ENCODE measurements at regions not wholly inside any gene's neighbourhood (a gene's known extent, or its start where the extent isn't known, plus 50 kb on each side); places are given as distances from the start of the nearest gene placed in this dataset.
"Not testable (repeated sequence)": the region's sequence is repeated elsewhere in the genome, so short reads cannot be mapped to it uniquely, and the experiment has no call there.

DNA sequence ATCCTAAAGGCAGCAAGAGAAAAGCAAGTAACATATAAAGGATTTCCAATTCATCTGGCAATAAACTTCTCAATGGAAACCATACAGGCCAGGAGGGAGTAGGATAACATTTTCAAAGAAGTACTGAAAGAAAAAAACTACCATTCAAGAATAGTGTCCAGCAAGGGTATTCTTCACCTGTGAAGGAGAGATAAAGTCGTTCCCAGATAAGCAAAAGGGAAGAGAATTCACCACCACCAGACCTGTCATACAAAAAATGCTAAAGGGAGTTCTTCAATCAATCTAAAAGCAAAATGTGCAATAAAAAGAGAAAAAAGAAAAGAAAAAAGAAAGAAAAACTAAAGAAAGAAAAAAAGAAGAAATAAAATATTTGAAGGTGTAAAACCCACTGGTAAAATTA, 228.9 kb upstream of the AMIGO2 start:
- DNase-seq (no peak), ATAC-seq (no peak)
- peaks cover 21% of the 10 kb centered on the region for H3K4me1 ChIP-seq
- WGBS, 2 donors: 35 to 70% methylated on average over 1 of the region's 1 CpG
- no peak overlapping the region for H3K27ac ChIP-seq
- no peak overlapping the region for H3K4me3 ChIP-seq
- no peaks in the 10 kb centered on the region for H3K9me3 ChIP-seq
- TF ChIP-seq POLR2A (IDR thresholded peaks at IDR 0.05): no peak
- TF ChIP-seq, protein P1, sequence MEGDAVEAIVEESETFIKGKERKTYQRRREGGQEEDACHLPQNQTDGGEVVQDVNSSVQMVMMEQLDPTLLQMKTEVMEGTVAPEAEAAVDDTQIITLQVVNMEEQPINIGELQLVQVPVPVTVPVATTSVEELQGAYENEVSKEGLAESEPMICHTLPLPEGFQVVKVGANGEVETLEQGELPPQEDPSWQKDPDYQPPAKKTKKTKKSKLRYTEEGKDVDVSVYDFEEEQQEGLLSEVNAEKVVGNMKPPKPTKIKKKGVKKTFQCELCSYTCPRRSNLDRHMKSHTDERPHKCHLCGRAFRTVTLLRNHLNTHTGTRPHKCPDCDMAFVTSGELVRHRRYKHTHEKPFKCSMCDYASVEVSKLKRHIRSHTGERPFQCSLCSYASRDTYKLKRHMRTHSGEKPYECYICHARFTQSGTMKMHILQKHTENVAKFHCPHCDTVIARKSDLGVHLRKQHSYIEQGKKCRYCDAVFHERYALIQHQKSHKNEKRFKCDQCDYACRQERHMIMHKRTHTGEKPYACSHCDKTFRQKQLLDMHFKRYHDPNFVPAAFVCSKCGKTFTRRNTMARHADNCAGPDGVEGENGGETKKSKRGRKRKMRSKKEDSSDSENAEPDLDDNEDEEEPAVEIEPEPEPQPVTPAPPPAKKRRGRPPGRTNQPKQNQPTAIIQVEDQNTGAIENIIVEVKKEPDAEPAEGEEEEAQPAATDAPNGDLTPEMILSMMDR (IDR thresholded peaks at IDR 0.05): no peak
- H3K36me3 ChIP-seq (replicated peaks in 1 of 2; ENCODE audit: insufficient read depth in 1 of 2, low read depth in 2 of 2): no peaks in the 10 kb centered on the region
- H3K27me3 ChIP-seq: no peaks in the 10 kb centered on the region
- intact Hi-C loops (cut with DNase I): loop anchor here (10.0 kb wide), 2 partner anchors 224 to 274 kb away; no protein-coding TSS in a partner anchor

DNA sequence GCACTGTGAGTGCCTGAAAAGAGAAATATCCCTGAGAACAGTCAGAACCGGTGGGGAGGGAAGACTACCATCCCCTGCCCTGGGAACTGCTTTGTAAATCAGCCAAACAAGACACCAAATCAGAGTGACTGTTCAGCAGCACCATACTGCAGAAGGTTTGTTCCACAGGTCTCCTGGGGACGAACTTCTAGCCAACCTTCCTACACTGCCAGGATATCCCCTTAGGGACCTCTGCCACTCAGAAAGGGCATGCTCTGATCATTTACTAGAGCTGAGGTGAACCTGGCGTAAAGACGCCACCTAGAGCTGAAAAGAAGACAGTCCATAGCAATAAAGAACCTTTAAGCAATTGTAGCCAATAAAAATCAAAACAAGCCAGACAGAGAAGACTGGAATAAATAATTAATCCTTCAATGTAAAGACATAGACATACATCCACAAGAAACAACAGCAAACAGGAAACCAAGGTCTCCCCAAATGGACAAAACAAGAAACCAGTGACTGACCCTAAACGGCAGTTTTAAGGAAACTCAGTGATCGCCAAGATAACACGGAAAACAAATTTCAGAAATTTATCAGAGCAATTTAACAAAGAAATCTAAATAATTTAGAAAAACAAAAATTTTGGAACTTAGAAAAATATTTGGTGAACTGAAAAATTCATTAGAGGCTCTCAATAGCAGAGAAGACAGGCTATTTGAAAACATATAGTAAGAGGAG, 228.1 kb upstream of the AMIGO2 start:
- WGBS, 2 donors: 43 to 47% methylated on average over 7 of the region's 7 CpGs
- Histone ChIP-seq H3K4me1 (peaks cover 13% of the 10 kb centered on the region), H3K9me3 (no peaks in the 10 kb centered on the region), H3K27ac (no peak overlapping the region), H3K27me3 (no peaks in the 10 kb centered on the region), H3K36me3 (replicated peaks in 1 of 2; ENCODE audit: insufficient read depth in 1 of 2, low read depth in 2 of 2) (no peaks in the 10 kb centered on the region), H3K4me3 (no peak overlapping the region)
- TF ChIP-seq POLR2A (IDR thresholded peaks at IDR 0.05): no peak
- TF ChIP-seq, protein P1 (IDR thresholded peaks at IDR 0.05): peak; percentile 46 to 86 (median 81)
- intact Hi-C loops (cut with DNase I): loop anchor here (10.0 kb wide), 2 partner anchors 223 to 273 kb away; no protein-coding TSS in a partner anchor
- DNase-seq (peak; percentile 50 to 71 (median 61)), ATAC-seq (peak; percentile 90)

DNA sequence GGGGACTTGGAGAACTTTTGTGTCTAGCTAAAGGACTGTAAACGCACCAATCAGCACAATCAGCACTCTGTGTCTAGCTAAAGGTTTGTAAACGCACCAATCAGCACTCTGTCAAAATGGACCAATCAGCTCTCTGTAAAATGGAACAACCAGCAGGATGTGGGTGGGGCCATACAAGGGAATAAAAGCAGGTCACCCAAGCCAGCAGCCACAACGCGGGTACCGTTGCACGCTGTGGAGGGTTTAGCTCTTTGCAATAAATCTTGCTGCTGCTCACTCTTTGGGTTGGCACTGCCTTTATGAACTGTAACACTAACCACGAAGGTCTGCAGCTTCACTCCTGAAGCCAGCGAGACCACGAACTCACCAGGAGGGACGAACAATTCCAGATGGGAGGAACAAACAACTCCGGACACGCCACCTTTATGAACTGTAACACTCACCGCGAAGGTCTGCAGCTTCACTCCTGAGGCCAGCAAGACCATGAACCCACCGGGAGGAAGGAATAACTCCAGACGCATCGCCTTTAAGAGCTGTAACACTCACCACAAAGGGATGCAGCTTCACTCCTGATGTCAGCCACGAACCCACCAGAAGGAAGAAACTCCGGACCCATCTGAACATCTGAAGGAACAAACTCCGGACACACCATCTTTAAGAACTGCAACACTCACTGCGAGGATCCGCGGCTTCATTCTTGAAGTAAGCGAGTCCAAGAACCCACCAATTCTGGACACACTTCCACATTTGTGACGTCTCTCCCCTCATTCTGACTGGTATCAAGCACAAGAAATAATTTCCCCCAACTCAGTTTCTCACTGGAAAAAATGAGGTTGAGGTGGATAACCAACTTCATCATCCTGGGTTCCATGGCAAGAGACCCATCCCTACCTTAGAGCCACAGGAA, 227.3 kb upstream of the AMIGO2 start:
- ATAC-seq; H3K27ac ChIP-seq; H3K4me1 ChIP-seq; H3K9me3 ChIP-seq; DNase-seq; H3K36me3 ChIP-seq (replicated peaks in 1 of 2; ENCODE audit: insufficient read depth in 1 of 2, low read depth in 2 of 2); H3K27me3 ChIP-seq; H3K4me3 ChIP-seq: not testable (repeated sequence)
- TF ChIP-seq POLR2A (IDR thresholded peaks at IDR 0.05): peak in 1 of 3 donors; percentile 19
- intact Hi-C loops (cut with DNase I): loop anchor here (10.0 kb wide), 2 partner anchors 222 to 272 kb away; no protein-coding TSS in a partner anchor
- WGBS, 2 donors: 70 to 79% methylated on average over 19 to 25 of the region's 25 CpGs

DNA sequence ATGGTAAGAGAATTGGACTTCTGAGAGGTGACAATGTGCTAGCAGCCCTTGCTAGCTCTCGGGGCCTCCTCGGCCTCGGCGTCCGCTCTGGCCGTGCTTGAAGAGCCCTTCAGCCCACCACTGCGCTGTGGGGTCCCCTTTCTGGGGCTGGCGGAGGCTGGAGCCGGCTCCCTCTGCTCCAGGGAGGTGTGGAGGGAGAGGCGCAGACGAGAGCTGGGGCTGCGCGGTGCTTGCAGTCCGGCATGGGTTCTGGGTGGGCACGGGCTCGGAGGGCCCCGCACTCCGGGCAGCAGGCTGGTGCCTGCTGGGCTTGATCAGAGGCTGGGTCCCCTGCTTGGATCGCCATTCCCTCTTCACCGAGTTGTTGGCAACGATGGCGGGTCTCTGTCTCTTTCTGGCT, 226.4 kb upstream of the AMIGO2 start:
- ATAC-seq (no peak), DNase-seq (no peak)
- 88 to 90% methylated on average over 16 to 22 of the region's 22 CpGs for WGBS, 2 donors
- Histone ChIP-seq H3K9me3 (no peaks in the 10 kb centered on the region), H3K4me3 (no peak overlapping the region), H3K27ac (no peak overlapping the region), H3K27me3 (no peaks in the 10 kb centered on the region), H3K4me1 (peaks cover 7% of the 10 kb centered on the region), H3K36me3 (replicated peaks in 1 of 2; ENCODE audit: insufficient read depth in 1 of 2, low read depth in 2 of 2) (no peaks in the 10 kb centered on the region)
- intact Hi-C loops (cut with DNase I): loop anchor here (10.0 kb wide), 2 partner anchors 221 to 271 kb away; no protein-coding TSS in a partner anchor
- TF ChIP-seq, protein P1 (IDR thresholded peaks at IDR 0.05): no peak
- no peak for TF ChIP-seq POLR2A (IDR thresholded peaks at IDR 0.05)

DNA sequence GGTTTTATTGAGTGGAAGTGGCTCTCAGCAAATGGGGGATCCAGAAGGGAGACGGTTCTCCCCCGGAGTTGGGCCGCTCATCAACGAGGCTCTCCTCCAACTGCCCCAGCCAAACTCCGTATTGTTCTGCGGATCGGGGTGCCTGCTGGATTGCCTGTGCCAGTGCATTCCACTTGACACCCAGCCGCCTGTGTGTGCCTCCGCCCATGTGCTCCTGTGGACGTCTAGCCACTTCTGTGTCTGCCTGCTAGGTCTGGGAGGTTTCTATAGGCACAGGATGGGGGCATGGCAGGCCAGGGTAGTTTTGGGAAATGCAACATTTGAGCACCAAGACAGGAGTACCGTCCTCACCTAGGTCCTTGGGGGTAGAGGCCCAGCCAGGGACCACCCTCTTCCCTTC, 225.7 kb upstream of the AMIGO2 start:
- no peak overlapping the region for H3K27ac ChIP-seq
- TF ChIP-seq POLR2A (IDR thresholded peaks at IDR 0.05): no peak
- TF ChIP-seq, protein P1 (IDR thresholded peaks at IDR 0.05): no peak
- 90 to 94% methylated on average over 10 to 11 of the region's 11 CpGs for WGBS, 2 donors
- intact Hi-C loops (cut with DNase I): loop anchor here (10.0 kb wide), 2 partner anchors 221 to 271 kb away; no protein-coding TSS in a partner anchor
- H3K36me3 ChIP-seq (replicated peaks in 1 of 2; ENCODE audit: insufficient read depth in 1 of 2, low read depth in 2 of 2): no peaks in the 10 kb centered on the region
- H3K4me1 ChIP-seq: peaks cover 7% of the 10 kb centered on the region
- no peak overlapping the region for H3K4me3 ChIP-seq
- DNase-seq (no peak), ATAC-seq (no peak)
- H3K27me3 ChIP-seq: no peaks in the 10 kb centered on the region
- H3K9me3 ChIP-seq: no peaks in the 10 kb centered on the region
